Heart left ventricle (tissue), 16 donors: ENCODE measurements at regions not wholly inside any gene's neighbourhood (a gene's known extent, or its start where the extent isn't known, plus 50 kb on each side); places are given as distances from the start of the nearest gene placed in this dataset.

ENCODE experiments used
- ATAC-seq, 4 donors: fragments of 200-7000 bp; cut with Tn5 transposase; one replicate each; pipeline ENCODE4 v1.9.1; 2020 to 2022; ENCODE audit warnings: moderate library complexity in 4 of 4, mild to moderate bottlenecking in 3 of 4, moderate number of reproducible peaks in 1 of 4
- DNase-seq, 5 donors: peaks; one replicate each; pipeline ENCODE4 v3.0.0-alpha.2; 2020
- H3K27ac ChIP-seq, 12 donors: fragments of 200-600 bp; sonication (generic) in 4 of 12; one replicate each; pipeline versions ENCODE4 v1.5.0 to v1.8.0; 2016 to 2022; ENCODE audit warnings: mild to moderate bottlenecking in 2 of 12
- H3K27me3 ChIP-seq, 9 donors: fragments of 200-600 bp; sonication (generic) in 2 of 9; one replicate each; pipeline versions ENCODE4 v1.5.1 to v1.8.0; 2016 to 2022; ENCODE audit warnings: mild to moderate bottlenecking in 3 of 9
- H3K36me3 ChIP-seq, 9 donors: fragments of 200-600 bp; sonication (generic) in 2 of 9; one replicate each; pipeline versions ENCODE4 v1.5.0 to v1.8.0; 2018 to 2022; ENCODE audit warnings: mild to moderate bottlenecking in 2 of 9
- H3K4me1 ChIP-seq, 12 donors: fragments of 200-600 bp; sonication (generic) in 4 of 12; one replicate each; pipeline versions ENCODE4 v1.5.0 to v1.8.0; 2016 to 2022; ENCODE audit warnings: mild to moderate bottlenecking in 3 of 12
- H3K4me3 ChIP-seq, 12 donors: fragments of 200-600 bp; sonication (generic) in 4 of 12; one replicate each; pipeline versions ENCODE4 v1.5.0 to v1.8.0; 2017 to 2022; ENCODE audit warnings: mild to moderate bottlenecking in 9 of 12, moderate library complexity in 4 of 12
- H3K9me3 ChIP-seq, 12 donors: fragments of 200-600 bp; sonication (generic) in 4 of 12; one replicate each; pipeline versions ENCODE4 v1.5.0 to v1.8.0; 2016 to 2022; ENCODE audit warnings: mild to moderate bottlenecking in 1 of 12
- POLR2A ChIP-seq, 2 donors: fragments of 450-650 bp; IDR thresholded peaks; one replicate each; pipeline ENCODE4 v1.6.1; 2017; ENCODE audit warnings: antibody characterized with exemption in 2 of 2, mild to moderate bottlenecking in 2 of 2, moderate library complexity in 2 of 2
- WGBS, 4 donors: extraction: QIAGEN DNeasy Blood & Tissue Kit in 2 of 4; methylation state at CpG; one replicate each; pipeline versions ENCODE4 v1.1.5 to v1.1.7; 2013 to 2018; 5-methylcytosine and 5-hydroxymethylcytosine counted together
- intact Hi-C, 10 donors: fragments of 100-400 bp; cut with DNase I; formaldehyde crosslinking; loops; one replicate each; pipeline versions ENCODE4 v1.11.1 to v1.14.2; 2022
- TF ChIP-seq, protein P1 (sequence below), 12 donors: fragments of 200-600 bp; sonication (generic) in 4 of 12; IDR thresholded peaks; one replicate each; pipeline versions ENCODE4 v1.5.0 to v1.8.0; 2018 to 2022; ENCODE audit warnings: antibody characterized with exemption in 12 of 12, mild to moderate bottlenecking in 5 of 12
- donor health status: ischemic (EF 13 %, LVEDD 7.1; RV severe dilation, severe dysfunction).
- donor health status: healthy with polysubstance abuse.
- donor health status: DM: no; HTN: yes; CAD: no.
- donor health status: DM: no; HTN: no; CAD: no.
- donor health status: ischemic (EF 25% LVEDD 6.9; RV normal size, moderate dysfunction).
- donor health status: ischemic (EF 25% LVEDD 5.7; RV mildly dilated, moderate dysfunction).
- donor health status: healthy.
- donor health status: DM: yes; HTN: yes; CAD: no.
- donor health status: ischemic (EF 35%, LVEDD 5.7; RV mildly dilated, moderate dysfunction).
- donor health status: nonischemic (EF 11% LVEDD 7.7; RV severe dilation, severe dysfunction).
- donor health status: DM: yes; HTN: yes; CAD: no.
- donor health status: PGD.
- donor health status: ischemic (EF 29% LVEDD 5.4; RV normal size, mild dysfunction).
- donor health status: nonischemic (EF 23%, LVEDD 6.1; RV moderate dilation, normal function).

- no peak overlapping the region for H3K4me3 ChIP-seq
- no peak for ATAC-seq
- WGBS, 4 donors: 62 to 88% (median 68%) methylated on average over 3 to 4 of the region's 4 CpGs
- H3K36me3 ChIP-seq: no peaks in the 10 kb centered on the region
- intact Hi-C loops: no loop called here
- no peak for DNase-seq
- no peak overlapping the region for H3K27ac ChIP-seq
- H3K27me3 ChIP-seq: no peaks in the 10 kb centered on the region
- no peak for TF ChIP-seq POLR2A (IDR thresholded peaks at IDR 0.05)
- TF ChIP-seq, protein P1, sequence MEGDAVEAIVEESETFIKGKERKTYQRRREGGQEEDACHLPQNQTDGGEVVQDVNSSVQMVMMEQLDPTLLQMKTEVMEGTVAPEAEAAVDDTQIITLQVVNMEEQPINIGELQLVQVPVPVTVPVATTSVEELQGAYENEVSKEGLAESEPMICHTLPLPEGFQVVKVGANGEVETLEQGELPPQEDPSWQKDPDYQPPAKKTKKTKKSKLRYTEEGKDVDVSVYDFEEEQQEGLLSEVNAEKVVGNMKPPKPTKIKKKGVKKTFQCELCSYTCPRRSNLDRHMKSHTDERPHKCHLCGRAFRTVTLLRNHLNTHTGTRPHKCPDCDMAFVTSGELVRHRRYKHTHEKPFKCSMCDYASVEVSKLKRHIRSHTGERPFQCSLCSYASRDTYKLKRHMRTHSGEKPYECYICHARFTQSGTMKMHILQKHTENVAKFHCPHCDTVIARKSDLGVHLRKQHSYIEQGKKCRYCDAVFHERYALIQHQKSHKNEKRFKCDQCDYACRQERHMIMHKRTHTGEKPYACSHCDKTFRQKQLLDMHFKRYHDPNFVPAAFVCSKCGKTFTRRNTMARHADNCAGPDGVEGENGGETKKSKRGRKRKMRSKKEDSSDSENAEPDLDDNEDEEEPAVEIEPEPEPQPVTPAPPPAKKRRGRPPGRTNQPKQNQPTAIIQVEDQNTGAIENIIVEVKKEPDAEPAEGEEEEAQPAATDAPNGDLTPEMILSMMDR (IDR thresholded peaks at IDR 0.05): no peak
- no peaks in the 10 kb centered on the region for H3K9me3 ChIP-seq
- no peaks in the 10 kb centered on the region for H3K4me1 ChIP-seq
Observed at GRCh38 chr10:111875725-111876124, 307.8 kb downstream of the GPAM start.

GRCh38 chr10:111877258-111877657 is 306.3 kb downstream of the GPAM start:
- no peaks in the 10 kb centered on the region for H3K4me1 ChIP-seq
- no peak for ATAC-seq
- no peaks in the 10 kb centered on the region for H3K9me3 ChIP-seq
- no peak overlapping the region for H3K27ac ChIP-seq
- no peaks in the 10 kb centered on the region for H3K27me3 ChIP-seq
- no peak for TF ChIP-seq POLR2A (IDR thresholded peaks at IDR 0.05)
- TF ChIP-seq, protein P1 (IDR thresholded peaks at IDR 0.05): no peak
- H3K36me3 ChIP-seq: no peaks in the 10 kb centered on the region
- 40 to 45% (median 41%) methylated on average over 3 of the region's 3 CpGs for WGBS, 4 donors
- intact Hi-C loops: no loop called here
- no peak for DNase-seq
- no peak overlapping the region for H3K4me3 ChIP-seq

GRCh38 chr10:111879969-111880368 is 303.6 kb downstream of the GPAM start:
- intact Hi-C loops: no loop called here
- Histone ChIP-seq H3K27me3 (no peaks in the 10 kb centered on the region), H3K36me3 (no peaks in the 10 kb centered on the region), H3K4me1 (no peaks in the 10 kb centered on the region), H3K9me3 (no peaks in the 10 kb centered on the region), H3K4me3 (no peak overlapping the region), H3K27ac (no peak overlapping the region)
- DNase-seq (no peak), ATAC-seq (no peak)
- WGBS, 4 donors: 65 to 80% (median 72%) methylated on average over 2 of the region's 2 CpGs
- TF ChIP-seq, protein P1 (IDR thresholded peaks at IDR 0.05): no peak
- TF ChIP-seq POLR2A (IDR thresholded peaks at IDR 0.05): no peak

DNA sequence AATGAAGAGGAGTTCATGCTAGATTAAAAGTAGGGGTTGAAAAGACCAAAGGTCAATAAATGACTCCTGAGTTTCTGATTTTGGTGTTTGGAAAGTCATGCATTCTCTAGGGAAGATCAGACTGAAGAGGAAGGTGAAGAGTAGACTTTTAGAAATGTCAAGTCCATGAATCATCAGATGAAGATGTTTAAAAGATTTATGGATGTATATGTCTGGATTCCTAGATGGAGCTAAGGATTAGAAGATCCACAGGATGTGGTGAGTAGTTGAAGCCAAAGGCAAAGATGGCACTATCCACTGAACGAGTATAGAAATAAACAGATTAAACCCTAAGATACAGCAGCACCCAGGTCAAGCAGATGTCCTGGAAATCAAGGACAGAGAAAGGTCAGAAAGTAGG is 298.5 kb downstream of the GPAM start:
- Histone ChIP-seq H3K4me1 (no peaks in the 10 kb centered on the region), H3K4me3 (no peak overlapping the region), H3K27me3 (peaks cover 0 to 4% (median 0%) of the 10 kb centered on the region in 9 donors), H3K36me3 (no peaks in the 10 kb centered on the region), H3K27ac (no peak overlapping the region), H3K9me3 (peaks cover 0 to 7% (median 0%) of the 10 kb centered on the region in 12 donors)
- intact Hi-C loops: no loop called here
- WGBS, 4 donors: 61 to 68% (median 63%) methylated on average over 1 of the region's 1 CpG
- DNase-seq (no peak), ATAC-seq (no peak)
- TF ChIP-seq, protein P1 (IDR thresholded peaks at IDR 0.05): no peak
- TF ChIP-seq POLR2A (IDR thresholded peaks at IDR 0.05): no peak
